ENCODE measurements at regions not wholly inside any gene's neighbourhood (a gene's known extent, or its start where the extent isn't known, plus 50 kb on each side); places are given as distances from the start of the nearest gene placed in this dataset.

- Histone ChIP-seq H3K4me2 (ENCODE audit: low read depth, low read length) (no peak overlapping the region), H4K20me1 (ENCODE audit: insufficient read depth, low read length) (no peaks in the 10 kb centered on the region), H3K27me3 (ENCODE audit: control insufficient read depth, insufficient read depth, low read length) (no peaks in the 10 kb centered on the region), H3K9ac (ENCODE audit: low read depth, low read length) (no peak overlapping the region), H3K4me3 (ENCODE audit: insufficient read depth, low read depth, low read length) (no peak overlapping the region), H3K4ac (ENCODE audit: low read depth, low read length) (peak overlapping the region; percentile 47), H2BK15ac (ENCODE audit: low read depth, low read length) (peak overlapping the region; percentile 1; the same call in 1 of the 3 replicates), H3K56ac (ENCODE audit: extremely low read depth, insufficient read depth, low read length) (no peak overlapping the region), H3K79me1 (ENCODE audit: low read depth in 1 of 2, low read length in 2 of 2) (no peaks in the 10 kb centered on the region), H4K5ac (ENCODE audit: low read depth, low read length) (peak overlapping the region; percentile 60; the same call in 1 of the 2 replicates), H4K91ac (ENCODE audit: insufficient read depth, low read depth, low read length) (no peak overlapping the region), H3K27ac (ENCODE audit: insufficient read depth, low read length) (no peak overlapping the region), H2BK5ac (ENCODE audit: low read depth, low read length, poor library complexity, severe bottlenecking) (no peak overlapping the region), H3K23ac (ENCODE audit: low read depth, low read length) (no peak overlapping the region), H2AK9ac (replicated peaks; ENCODE audit: low read depth, low read length, poor library complexity) (no peak overlapping the region), H3K4me1 (ENCODE audit: control insufficient read depth, insufficient read depth, low read length) (peaks cover 22% of the 10 kb centered on the region), H3K14ac (replicated peaks; ENCODE audit: low read depth, low read length) (no peak overlapping the region; the same call in 1 of the 2 replicates), H3K9me3 (ENCODE audit: control insufficient read depth, insufficient read depth, low read length) (no peaks in the 10 kb centered on the region), H3K18ac (ENCODE audit: low read depth, low read length) (peak overlapping the region; percentile 90), H4K8ac (ENCODE audit: low read depth in 2 of 2, low read length in 2 of 2) (no peak overlapping the region), H3K9me1 (ENCODE audit: insufficient read depth, low read length) (peaks cover 6% of the 10 kb centered on the region; the same call in 1 of the 2 replicates), H2BK120ac (ENCODE audit: low read depth, low read length) (0 out of 2 replicates have a peak overlapping the region, but pooled peaks have one; percentile 15), H2BK20ac (ENCODE audit: low read depth, low read length) (no peak overlapping the region), H2AK5ac (ENCODE audit: low read depth, low read length) (no peak overlapping the region), H2AFZ (replicated peaks; ENCODE audit: low read length, poor library complexity) (no peak overlapping the region), H3K36me3 (ENCODE audit: control insufficient read depth, insufficient read depth, low read length) (no peaks in the 10 kb centered on the region)
- no peak for TF ChIP-seq POLR2A (IDR thresholded peaks at IDR 0.05; ENCODE audit: low read depth, low read length)
- no peak for TF ChIP-seq RAD21 (IDR thresholded peaks at IDR 0.05; ENCODE audit: low read length)
- no peak for TF ChIP-seq SMC3 (IDR thresholded peaks at IDR 0.05; ENCODE audit: low read depth, low read length)
- TF ChIP-seq USF2 (IDR thresholded peaks at IDR 0.05; ENCODE audit: low read depth, low read length) = no peak
- TF ChIP-seq MXI1 (IDR thresholded peaks at IDR 0.05; ENCODE audit: borderline replicate concordance, low read depth, low read length) = no peak
- no peak for TF ChIP-seq BHLHE40 (IDR thresholded peaks at IDR 0.05; ENCODE audit: low read depth, low read length)
- no peak for TF ChIP-seq CEBPB (IDR thresholded peaks at IDR 0.05; ENCODE audit: low read depth, low read length)
- no peak for TF ChIP-seq CHD1 (IDR thresholded peaks at IDR 0.05; ENCODE audit: low read depth, low read length)
- TF ChIP-seq MAZ (IDR thresholded peaks at IDR 0.05; ENCODE audit: borderline replicate concordance, low read depth, low read length) = no peak
- no peak for TF ChIP-seq CTCF (conservative IDR thresholded peaks at IDR 0.05; ENCODE audit: low read depth, low read length)
- TF ChIP-seq RFX5 (IDR thresholded peaks at IDR 0.05; ENCODE audit: low read depth, low read length) = no peak
- TF ChIP-seq RCOR1 (IDR thresholded peaks at IDR 0.05; ENCODE audit: insufficient replicate concordance, low read length) = no peak
- TF ChIP-seq FOS (IDR thresholded peaks at IDR 0.05; ENCODE audit: low read depth, low read length) = no peak
- no peak for TF ChIP-seq NFE2L2 (IDR thresholded peaks at IDR 0.05; ENCODE audit: low read depth, low read length)
- no peak for TF ChIP-seq ELK1 (IDR thresholded peaks at IDR 0.05; ENCODE audit: borderline replicate concordance, low read depth, low read length)
- no peak for TF ChIP-seq MAFK (IDR thresholded peaks at IDR 0.05; ENCODE audit: low read depth, low read length)
- intact Hi-C loops (cut with micrococcal nuclease) (no loop called here), dilution Hi-C loops (cut with HindIII; ENCODE audit: low sequenced_read_pairs, unreplicated experiment) (no loop called here), in situ Hi-C loops (cut with MboI; ENCODE audit: low sequenced_read_pairs) (no loop called here)
- ATAC-seq (ENCODE audit: low read depth) (no peak), DNase-seq (no peak)
- CTCF ChIA-PET = no interaction called here
- no CpG with 5 or more reads among the region's 3 CpGs for WGBS, 2 experiments (ENCODE audit: extremely low coverage in 2 of 2, insufficient read length in 1 of 2)
- POLR2A ChIA-PET (ENCODE audit: unreplicated experiment) = no interaction called here
- no TSS peak for BruUV-seq (replicated peaks)
Measured at GRCh38 chr2:216559625-216560156, 61.0 kb downstream of the RPL37A start.
